OCI-LY7 (cell line): ENCODE measurements at regions not wholly inside any gene's neighbourhood (a gene's known extent, or its start where the extent isn't known, plus 50 kb on each side); places are given as distances from the start of the nearest gene placed in this dataset.

Experiments
- BruUV-seq: library from RNA; stranded (reverse); fragments of 400-500 nt; replicated peaks from 2 replicates; lab custom pipeline; 2021; lab: Mats Ljungman, UMichigan
- CTCF ChIA-PET: fragments of 300-600 bp; sonication (Branson Sonifier 250); formaldehyde crosslinking; loops from one replicate; lab custom pipeline; 2022; ENCODE audit warnings: antibody characterized with exemption; ENCODE audit not compliant: unreplicated experiment; lab: Charles Lee
- POLR2A ChIA-PET: fragments of 300-600 bp; sonication (Branson Sonifier 250); formaldehyde crosslinking; loops from one replicate; lab custom pipeline; 2022; ENCODE audit warnings: antibody characterized with exemption; lab: Charles Lee
- DNase-seq: peaks from one replicate; pipeline ENCODE4 v3.0.0-alpha.2; 2015; ENCODE audit warnings: low spot score
- H2AFZ ChIP-seq: fragments of 200-600 bp; sonication (generic), shearing (Covaris generic); 2 replicates; pipeline ENCODE4 v1.6.1; 2014; ENCODE audit warnings: mild to moderate bottlenecking, antibody characterized with exemption, low read length, moderate library complexity
- H3K27ac ChIP-seq: fragments of 200-600 bp; sonication (generic); 2 replicates; pipeline ENCODE4 v1.5.1; 2014; ENCODE audit warnings: mixed run types, low read depth, mild to moderate bottlenecking, moderate library complexity, low read length, inconsistent platforms; ENCODE audit not compliant: poor library complexity, severe bottlenecking
- H3K36me3 ChIP-seq: fragments of 200-600 bp; sonication (generic); 2 replicates; pipeline ENCODE4 v1.6.1; 2014; ENCODE audit warnings: mild to moderate bottlenecking, antibody characterized with exemption, low read length, moderate library complexity, mixed read lengths; ENCODE audit not compliant: insufficient read depth
- H3K4me1 ChIP-seq: fragments of 200-600 bp; sonication (generic); 2 replicates; pipeline ENCODE4 v1.5.1; 2014; ENCODE audit warnings: mild to moderate bottlenecking, low read length; ENCODE audit not compliant: insufficient read depth, poor library complexity, severe bottlenecking
- H3K4me2 ChIP-seq: fragments of 200-600 bp; sonication (generic); 2 replicates; pipeline ENCODE4 v1.6.1; 2014; ENCODE audit warnings: mild to moderate bottlenecking, low read length
- H3K4me3 ChIP-seq: fragments of 200-600 bp; sonication (generic); 2 replicates; pipeline ENCODE4 v1.5.1; 2014; ENCODE audit warnings: mild to moderate bottlenecking, low read depth, low read length; ENCODE audit not compliant: poor library complexity, severe bottlenecking
- H3K79me2 ChIP-seq: fragments of 200-600 bp; sonication (generic); 2 replicates; pipeline ENCODE4 v1.6.1; 2016; ENCODE audit warnings: low read depth, mild to moderate bottlenecking, low read length, moderate library complexity, mixed read lengths; ENCODE audit not compliant: insufficient read depth
- H3K9me2 ChIP-seq: fragments of 200-600 bp; sonication (generic); 2 replicates; pipeline ENCODE4 v1.6.1; 2016; ENCODE audit warnings: mild to moderate bottlenecking, low read length, mixed read lengths; ENCODE audit not compliant: insufficient read depth
- H3K9me3 ChIP-seq: fragments of 200-600 bp; sonication (generic); 2 replicates; pipeline ENCODE4 v1.6.1; 2014; ENCODE audit warnings: mild to moderate bottlenecking, mixed run types, low read length, mixed read lengths
- H4K20me1 ChIP-seq: fragments of 200-600 bp; sonication (generic); 2 replicates; pipeline ENCODE4 v1.6.1; 2014; ENCODE audit warnings: mild to moderate bottlenecking, antibody characterized with exemption, low read length, moderate library complexity, mixed read lengths; ENCODE audit not compliant: insufficient read depth
- CTCF ChIP-seq: fragments of 200-600 bp; sonication (generic); conservative IDR thresholded peaks from 2 replicates; pipeline ENCODE4 v1.5.1; 2014; ENCODE audit warnings: mild to moderate bottlenecking, antibody characterized with exemption, low read length, moderate library complexity, mixed read lengths
- EZH2phosphoT487 ChIP-seq: fragments of 200-600 bp; sonication (generic); IDR thresholded peaks from 2 replicates; pipeline ENCODE4 v1.6.1; 2018; ENCODE audit warnings: low read depth, borderline replicate concordance, mild to moderate bottlenecking, mixed run types, antibody characterized with exemption, low read length, moderate library complexity, mixed read lengths
- intact Hi-C: fragments of 100-400 bp; cut with micrococcal nuclease; formaldehyde crosslinking; loops from one replicate; pipeline ENCODE4 v1.10.0; 2022; ENCODE audit not compliant: unreplicated experiment

GRCh38 chr2:5290900-5291546 is 401.2 kb upstream of the SOX11 start:
- CTCF ChIA-PET: no interaction called here
- H3K27ac ChIP-seq: no peak overlapping the region
- H3K4me1 ChIP-seq: no peaks in the 10 kb centered on the region
- no peaks in the 10 kb centered on the region for H3K9me3 ChIP-seq
- DNase-seq: peak; percentile 8
- no peaks in the 10 kb centered on the region for H3K9me2 ChIP-seq
- H3K4me3 ChIP-seq: no peak overlapping the region
- H3K4me2 ChIP-seq: no peak overlapping the region
- no peaks in the 10 kb centered on the region for H4K20me1 ChIP-seq
- H3K79me2 ChIP-seq: no peaks in the 10 kb centered on the region
- BruUV-seq: no TSS peak
- intact Hi-C loops: no loop called here
- H3K36me3 ChIP-seq: no peaks in the 10 kb centered on the region
- TF ChIP-seq CTCF (peak; percentile 56), EZH2phosphoT487 (no peak)
- H2AFZ ChIP-seq: no peak overlapping the region
- POLR2A ChIA-PET: interaction anchor here (1.8 kb wide), 1 partner anchor 10 kb away, joined by 5 read pairs; no protein-coding TSS in a partner anchor

GRCh38 chr2:5304640-5305039 is 387.5 kb upstream of the SOX11 start:
- Histone ChIP-seq H3K27ac (no peak overlapping the region), H4K20me1 (no peaks in the 10 kb centered on the region), H2AFZ (no peak overlapping the region), H3K79me2 (no peaks in the 10 kb centered on the region), H3K4me3 (no peak overlapping the region), H3K4me2 (no peak overlapping the region), H3K9me2 (no peaks in the 10 kb centered on the region), H3K36me3 (no peaks in the 10 kb centered on the region), H3K9me3 (no peaks in the 10 kb centered on the region), H3K4me1 (no peaks in the 10 kb centered on the region)
- POLR2A ChIA-PET: no interaction called here
- TF ChIP-seq EZH2phosphoT487: no peak
- no peak for TF ChIP-seq CTCF
- DNase-seq: no peak
- no TSS peak for BruUV-seq
- intact Hi-C loops: no loop called here
- CTCF ChIA-PET: no interaction called here

GRCh38 chr2:5315041-5315440 is 377.1 kb upstream of the SOX11 start:
- Histone ChIP-seq H3K27ac (no peak overlapping the region), H3K79me2 (no peaks in the 10 kb centered on the region), H3K4me2 (no peak overlapping the region), H2AFZ (no peak overlapping the region), H3K36me3 (no peaks in the 10 kb centered on the region), H3K9me2 (no peaks in the 10 kb centered on the region), H3K4me3 (no peak overlapping the region), H4K20me1 (no peaks in the 10 kb centered on the region), H3K9me3 (no peaks in the 10 kb centered on the region), H3K4me1 (no peaks in the 10 kb centered on the region)
- BruUV-seq: no TSS peak
- intact Hi-C loops: no loop called here
- ChIA-PET POLR2A (no interaction called here), CTCF (no interaction called here)
- no peak for TF ChIP-seq EZH2phosphoT487
- TF ChIP-seq CTCF: no peak
- no peak for DNase-seq
